HG02852 (cell line): ENCODE measurements at regions not wholly inside any gene's neighbourhood (a gene's known extent, or its start where the extent isn't known, plus 50 kb on each side); places are given as distances from the start of the nearest gene placed in this dataset.

Source experiments
- ATAC-seq: cut with Tn5 transposase; IDR thresholded peaks from one replicate; pipeline ENCODE4 v1.9.1; 2021; ENCODE audit warnings: mild to moderate bottlenecking, moderate library complexity; ENCODE audit not compliant: unreplicated experiment

GRCh38 chr5:168177831-168178450, 113.5 kb upstream of the WWC1 start:
- ATAC-seq: no peak

GRCh38 chr5:168179192-168179593, 112.3 kb upstream of the WWC1 start:
- no peak for ATAC-seq

- ATAC-seq: no peak
Measured at GRCh38 chr5:168182269-168182668, 109.2 kb upstream of the WWC1 start.

GRCh38 chr5:168184103-168184502, 107.3 kb upstream of the WWC1 start:
- ATAC-seq: peak; percentile 82

- ATAC-seq: no peak
Measured at GRCh38 chr5:168186289-168187074, 105.0 kb upstream of the WWC1 start.

- no peak for ATAC-seq
Measured at GRCh38 chr5:168187614-168188013, 103.8 kb upstream of the WWC1 start.

GRCh38 chr5:168188182-168188581, 103.3 kb upstream of the WWC1 start:
- no peak for ATAC-seq

GRCh38 chr5:168192120-168192519, 99.3 kb upstream of the WWC1 start:
- no peak for ATAC-seq

- no peak for ATAC-seq
Measured at GRCh38 chr5:168193493-168194250, 97.8 kb upstream of the WWC1 start.

- ATAC-seq: no peak
Measured at GRCh38 chr5:168195110-168195509, 96.3 kb upstream of the WWC1 start.

GRCh38 chr5:168198359-168198758, 93.1 kb upstream of the WWC1 start:
- ATAC-seq: no peak

GRCh38 chr5:168202996-168203395, 88.4 kb upstream of the WWC1 start:
- ATAC-seq: no peak

GRCh38 chr5:168204165-168204564, 87.3 kb upstream of the WWC1 start:
- ATAC-seq: no peak

GRCh38 chr5:168207450-168208029, 83.9 kb upstream of the WWC1 start:
- ATAC-seq: no peak

- ATAC-seq: no peak
Measured at GRCh38 chr5:168209244-168209995, 82.0 kb upstream of the WWC1 start.

- ATAC-seq: no peak
Measured at GRCh38 chr5:168209997-168210396, 81.4 kb upstream of the WWC1 start.

GRCh38 chr5:168211245-168211644, 80.2 kb upstream of the WWC1 start:
- no peak for ATAC-seq

GRCh38 chr5:168211936-168212335, 79.5 kb upstream of the WWC1 start:
- no peak for ATAC-seq

GRCh38 chr5:168214071-168214470, 77.4 kb upstream of the WWC1 start:
- no peak for ATAC-seq

- no peak for ATAC-seq
Measured at GRCh38 chr5:168214886-168215285, 76.6 kb upstream of the WWC1 start.

- no peak for ATAC-seq
Measured at GRCh38 chr5:168215646-168216045, 75.8 kb upstream of the WWC1 start.
